ENCODE measurements at regions not wholly inside any gene's neighbourhood (a gene's known extent, or its start where the extent isn't known, plus 50 kb on each side); places are given as distances from the start of the nearest gene placed in this dataset.

- no peaks in the 10 kb centered on the region for H3K36me3 ChIP-seq (ENCODE audit: control insufficient read depth in 2 of 2, insufficient read depth in 2 of 2, low read length in 1 of 2)
- no peak overlapping the region for H3K27ac ChIP-seq (ENCODE audit: low read depth in 1 of 2, low read length in 1 of 2)
- H3K9me3 ChIP-seq (ENCODE audit: control insufficient read depth in 2 of 2, insufficient read depth in 1 of 2, low read length in 1 of 2) = no peaks in the 10 kb centered on the region
- WGBS = 97% methylated on average over 2 of the region's 2 CpGs
- no peak for DNase-seq (ENCODE audit: low read depth in 6 of 9, low spot score in 9 of 9)
- no peak overlapping the region for H3K4me3 ChIP-seq (ENCODE audit: low read length in 2 of 2)
- no peaks in the 10 kb centered on the region for H3K27me3 ChIP-seq (ENCODE audit: control insufficient read depth in 2 of 2, insufficient read depth in 1 of 2, low read length in 1 of 2)
- no peaks in the 10 kb centered on the region for H3K4me1 ChIP-seq (ENCODE audit: control insufficient read depth in 2 of 2, insufficient read depth in 2 of 2, low read length in 2 of 2)
Measured at GRCh38 chr20:11753155-11753554, 164.5 kb upstream of the BTBD3 start.

GRCh38 chr20:11754451-11754850, 163.2 kb upstream of the BTBD3 start:
- Histone ChIP-seq H3K27me3 (ENCODE audit: control insufficient read depth in 2 of 2, insufficient read depth in 1 of 2, low read length in 1 of 2) (no peaks in the 10 kb centered on the region), H3K9me3 (ENCODE audit: control insufficient read depth in 2 of 2, insufficient read depth in 1 of 2, low read length in 1 of 2) (no peaks in the 10 kb centered on the region), H3K4me3 (ENCODE audit: low read length in 2 of 2) (no peak overlapping the region), H3K4me1 (ENCODE audit: control insufficient read depth in 2 of 2, insufficient read depth in 2 of 2, low read length in 2 of 2) (no peaks in the 10 kb centered on the region), H3K27ac (ENCODE audit: low read depth in 1 of 2, low read length in 1 of 2) (no peak overlapping the region), H3K36me3 (ENCODE audit: control insufficient read depth in 2 of 2, insufficient read depth in 2 of 2, low read length in 1 of 2) (no peaks in the 10 kb centered on the region)
- WGBS = 90% methylated on average over 4 of the region's 4 CpGs
- no peak for DNase-seq (ENCODE audit: low read depth in 6 of 9, low spot score in 9 of 9)

GRCh38 chr20:11755071-11755841, 162.4 kb upstream of the BTBD3 start:
- H3K27me3 ChIP-seq (ENCODE audit: control insufficient read depth in 2 of 2, insufficient read depth in 1 of 2, low read length in 1 of 2) = no peaks in the 10 kb centered on the region
- no peak for DNase-seq (ENCODE audit: low read depth in 6 of 9, low spot score in 9 of 9)
- WGBS = 44% methylated on average over 6 of the region's 6 CpGs
- no peaks in the 10 kb centered on the region for H3K36me3 ChIP-seq (ENCODE audit: control insufficient read depth in 2 of 2, insufficient read depth in 2 of 2, low read length in 1 of 2)
- H3K27ac ChIP-seq (ENCODE audit: low read depth in 1 of 2, low read length in 1 of 2) = no peak overlapping the region
- no peak overlapping the region for H3K4me3 ChIP-seq (ENCODE audit: low read length in 2 of 2)
- no peaks in the 10 kb centered on the region for H3K4me1 ChIP-seq (ENCODE audit: control insufficient read depth in 2 of 2, insufficient read depth in 2 of 2, low read length in 2 of 2)
- H3K9me3 ChIP-seq (ENCODE audit: control insufficient read depth in 2 of 2, insufficient read depth in 1 of 2, low read length in 1 of 2) = no peaks in the 10 kb centered on the region

DNA sequence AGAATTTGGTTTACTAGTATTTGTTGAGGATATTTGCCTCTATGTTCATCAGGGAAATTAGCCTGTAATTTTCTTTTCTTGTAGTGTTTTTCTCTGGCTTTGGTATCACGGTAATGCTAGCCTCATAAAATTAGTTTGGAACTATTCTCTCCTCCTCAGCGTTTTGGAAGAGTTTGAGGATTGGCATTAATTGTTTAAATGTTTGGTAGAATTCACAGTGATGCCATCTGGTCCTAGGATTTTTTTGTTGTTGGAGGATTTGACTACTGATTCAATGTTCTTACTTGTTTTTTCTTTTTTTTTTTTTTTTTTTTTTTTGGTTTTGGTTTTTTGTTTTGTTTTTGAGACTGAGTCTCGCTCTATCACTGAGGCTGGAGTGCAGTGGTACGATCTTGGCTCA, 156.2 kb upstream of the BTBD3 start:
- no peak overlapping the region for H3K27ac ChIP-seq (ENCODE audit: low read depth in 1 of 2, low read length in 1 of 2)
- no peaks in the 10 kb centered on the region for H3K9me3 ChIP-seq (ENCODE audit: control insufficient read depth in 2 of 2, insufficient read depth in 1 of 2, low read length in 1 of 2)
- no peaks in the 10 kb centered on the region for H3K36me3 ChIP-seq (ENCODE audit: control insufficient read depth in 2 of 2, insufficient read depth in 2 of 2, low read length in 1 of 2)
- WGBS = 77% methylated on average over 4 of the region's 4 CpGs
- DNase-seq (ENCODE audit: low read depth in 6 of 9, low spot score in 9 of 9) = no peak
- H3K4me3 ChIP-seq (ENCODE audit: low read length in 2 of 2) = no peak overlapping the region
- no peaks in the 10 kb centered on the region for H3K27me3 ChIP-seq (ENCODE audit: control insufficient read depth in 2 of 2, insufficient read depth in 1 of 2, low read length in 1 of 2)
- H3K4me1 ChIP-seq (ENCODE audit: control insufficient read depth in 2 of 2, insufficient read depth in 2 of 2, low read length in 2 of 2) = no peaks in the 10 kb centered on the region

DNA sequence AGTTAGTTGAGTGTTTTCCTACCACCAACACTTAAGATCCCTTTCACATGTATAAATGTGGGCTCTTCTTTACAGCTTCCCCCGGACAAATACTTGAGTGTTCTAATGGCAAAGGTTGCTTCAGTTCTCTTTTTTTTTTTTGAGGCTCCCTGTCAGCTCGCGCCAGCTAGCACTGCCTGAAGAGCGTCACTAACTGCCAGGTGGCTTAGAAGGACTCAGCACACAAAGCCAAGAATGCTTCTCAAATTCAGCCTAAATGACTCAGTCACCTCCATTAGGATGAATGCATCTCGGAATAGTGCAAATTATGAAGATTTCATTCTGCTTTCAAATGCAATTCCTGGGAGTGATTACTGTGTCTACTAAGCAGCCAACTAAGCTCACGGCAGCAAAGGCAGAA, 150.7 kb upstream of the BTBD3 start:
- no peaks in the 10 kb centered on the region for H3K9me3 ChIP-seq (ENCODE audit: control insufficient read depth in 2 of 2, insufficient read depth in 1 of 2, low read length in 1 of 2)
- no peak overlapping the region for H3K4me3 ChIP-seq (ENCODE audit: low read length in 2 of 2)
- H3K36me3 ChIP-seq (ENCODE audit: control insufficient read depth in 2 of 2, insufficient read depth in 2 of 2, low read length in 1 of 2) = no peaks in the 10 kb centered on the region
- 44% methylated on average over 6 of the region's 6 CpGs for WGBS
- H3K27me3 ChIP-seq (ENCODE audit: control insufficient read depth in 2 of 2, insufficient read depth in 1 of 2, low read length in 1 of 2) = no peaks in the 10 kb centered on the region
- H3K27ac ChIP-seq (ENCODE audit: low read depth in 1 of 2, low read length in 1 of 2) = peak overlapping the region in 1 of 2 donors; percentile 7
- peak in 2 of 9 donors; percentile 4 to 21 for DNase-seq (ENCODE audit: low read depth in 6 of 9, low spot score in 9 of 9)
- H3K4me1 ChIP-seq (ENCODE audit: control insufficient read depth in 2 of 2, insufficient read depth in 2 of 2, low read length in 2 of 2) = no peaks in the 10 kb centered on the region

DNA sequence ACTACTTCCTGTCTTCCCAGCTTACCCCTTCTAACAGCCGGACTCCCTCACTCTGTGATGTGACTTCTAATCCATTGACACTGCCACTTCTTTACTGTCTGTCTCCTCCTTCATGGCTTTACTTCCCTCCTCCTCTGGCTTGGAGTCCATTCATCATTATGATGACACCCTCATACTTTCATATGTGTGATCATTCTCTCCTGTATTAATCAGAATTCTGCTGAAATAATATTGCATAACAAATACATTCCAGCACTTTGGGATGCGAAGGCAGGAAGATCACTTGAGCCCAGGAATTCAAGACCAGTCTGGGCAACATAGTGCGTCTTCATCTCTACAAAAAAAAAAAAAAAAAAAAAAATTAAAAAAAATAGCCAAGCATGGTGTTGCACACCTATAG, 147.9 kb upstream of the BTBD3 start:
- Histone ChIP-seq H3K27me3 (ENCODE audit: control insufficient read depth in 2 of 2, insufficient read depth in 1 of 2, low read length in 1 of 2) (no peaks in the 10 kb centered on the region), H3K36me3 (ENCODE audit: control insufficient read depth in 2 of 2, insufficient read depth in 2 of 2, low read length in 1 of 2) (no peaks in the 10 kb centered on the region), H3K9me3 (ENCODE audit: control insufficient read depth in 2 of 2, insufficient read depth in 1 of 2, low read length in 1 of 2) (no peaks in the 10 kb centered on the region), H3K4me1 (ENCODE audit: control insufficient read depth in 2 of 2, insufficient read depth in 2 of 2, low read length in 2 of 2) (no peaks in the 10 kb centered on the region), H3K4me3 (ENCODE audit: low read length in 2 of 2) (no peak overlapping the region), H3K27ac (ENCODE audit: low read depth in 1 of 2, low read length in 1 of 2) (no peak overlapping the region)
- no peak for DNase-seq (ENCODE audit: low read depth in 6 of 9, low spot score in 9 of 9)
- 96% methylated on average over 3 of the region's 3 CpGs for WGBS

- Histone ChIP-seq H3K9me3 (ENCODE audit: control insufficient read depth in 2 of 2, insufficient read depth in 1 of 2, low read length in 1 of 2) (no peaks in the 10 kb centered on the region), H3K36me3 (ENCODE audit: control insufficient read depth in 2 of 2, insufficient read depth in 2 of 2, low read length in 1 of 2) (no peaks in the 10 kb centered on the region), H3K27me3 (ENCODE audit: control insufficient read depth in 2 of 2, insufficient read depth in 1 of 2, low read length in 1 of 2) (no peaks in the 10 kb centered on the region), H3K4me1 (ENCODE audit: control insufficient read depth in 2 of 2, insufficient read depth in 2 of 2, low read length in 2 of 2) (no peaks in the 10 kb centered on the region), H3K27ac (ENCODE audit: low read depth in 1 of 2, low read length in 1 of 2) (no peak overlapping the region), H3K4me3 (ENCODE audit: low read length in 2 of 2) (no peak overlapping the region)
- DNase-seq (ENCODE audit: low read depth in 6 of 9, low spot score in 9 of 9) = no peak
- 95% methylated on average over 2 of the region's 2 CpGs for WGBS
Measured at GRCh38 chr20:11772226-11772730, 145.4 kb upstream of the BTBD3 start.

- H3K4me1 ChIP-seq (ENCODE audit: control insufficient read depth in 2 of 2, insufficient read depth in 2 of 2, low read length in 2 of 2) = no peaks in the 10 kb centered on the region
- H3K9me3 ChIP-seq (ENCODE audit: control insufficient read depth in 2 of 2, insufficient read depth in 1 of 2, low read length in 1 of 2) = no peaks in the 10 kb centered on the region
- DNase-seq (ENCODE audit: low read depth in 6 of 9, low spot score in 9 of 9) = no peak
- no peaks in the 10 kb centered on the region for H3K36me3 ChIP-seq (ENCODE audit: control insufficient read depth in 2 of 2, insufficient read depth in 2 of 2, low read length in 1 of 2)
- H3K27me3 ChIP-seq (ENCODE audit: control insufficient read depth in 2 of 2, insufficient read depth in 1 of 2, low read length in 1 of 2) = no peaks in the 10 kb centered on the region
- H3K4me3 ChIP-seq (ENCODE audit: low read length in 2 of 2) = no peak overlapping the region
- H3K27ac ChIP-seq (ENCODE audit: low read depth in 1 of 2, low read length in 1 of 2) = no peak overlapping the region
- 95% methylated on average over 2 of the region's 2 CpGs for WGBS
Measured at GRCh38 chr20:11776687-11777086, 141.0 kb upstream of the BTBD3 start.

- Histone ChIP-seq H3K36me3 (ENCODE audit: control insufficient read depth in 2 of 2, insufficient read depth in 2 of 2, low read length in 1 of 2) (no peaks in the 10 kb centered on the region), H3K27ac (ENCODE audit: low read depth in 1 of 2, low read length in 1 of 2) (no peak overlapping the region), H3K4me3 (ENCODE audit: low read length in 2 of 2) (no peak overlapping the region), H3K9me3 (ENCODE audit: control insufficient read depth in 2 of 2, insufficient read depth in 1 of 2, low read length in 1 of 2) (no peaks in the 10 kb centered on the region), H3K4me1 (ENCODE audit: control insufficient read depth in 2 of 2, insufficient read depth in 2 of 2, low read length in 2 of 2) (no peaks in the 10 kb centered on the region), H3K27me3 (ENCODE audit: control insufficient read depth in 2 of 2, insufficient read depth in 1 of 2, low read length in 1 of 2) (no peaks in the 10 kb centered on the region)
- DNase-seq (ENCODE audit: low read depth in 6 of 9, low spot score in 9 of 9) = no peak
- WGBS = 88% methylated on average over 14 of the region's 14 CpGs
Measured at GRCh38 chr20:11777387-11778205, 140.1 kb upstream of the BTBD3 start.
